ENCODE measurements at regions not wholly inside any gene's neighbourhood (a gene's known extent, or its start where the extent isn't known, plus 50 kb on each side); places are given as distances from the start of the nearest gene placed in this dataset.

DNA sequence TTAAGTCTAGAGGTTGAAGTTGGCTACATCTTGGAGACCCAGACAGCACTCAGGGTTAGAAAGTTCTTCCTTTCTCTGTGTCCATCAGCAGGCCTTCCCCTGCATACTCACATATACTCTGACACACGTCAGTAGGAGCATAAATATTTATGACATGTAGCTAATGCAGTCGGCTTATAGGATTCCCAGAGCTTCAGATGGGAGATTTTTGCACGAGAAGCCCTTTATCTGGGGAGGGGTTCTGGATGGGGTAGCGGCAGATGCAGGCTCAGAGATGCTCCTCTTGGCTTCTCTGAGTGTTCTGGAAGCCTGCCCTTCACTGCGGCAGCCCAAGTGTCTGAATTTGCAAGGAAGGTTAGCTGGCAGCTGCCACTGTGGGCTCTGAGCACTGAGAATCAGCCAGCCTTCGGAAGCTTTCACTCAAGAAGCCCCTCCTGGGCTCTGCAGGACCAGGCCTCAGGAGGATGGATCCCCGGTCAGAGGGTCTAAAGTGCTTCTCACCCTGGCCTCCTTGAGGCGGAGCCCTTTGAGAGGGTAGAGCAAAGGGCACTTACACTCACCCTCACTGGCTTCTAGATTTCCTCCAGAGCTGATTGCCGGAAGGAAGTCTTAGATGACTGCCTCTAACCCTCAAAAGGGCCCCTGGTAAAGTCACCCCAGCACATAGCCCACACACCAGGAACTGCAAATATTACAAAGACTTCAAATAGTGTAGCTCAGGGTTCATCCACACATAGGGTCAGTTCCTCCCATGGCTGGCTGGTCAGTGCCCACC is 68.1 kb upstream of the NFASC start:
- TF ChIP-seq ZNF8 (CRISPR knock-in tag; IDR thresholded peaks at IDR 0.05) = no peak
- TF ChIP-seq, protein P1, sequence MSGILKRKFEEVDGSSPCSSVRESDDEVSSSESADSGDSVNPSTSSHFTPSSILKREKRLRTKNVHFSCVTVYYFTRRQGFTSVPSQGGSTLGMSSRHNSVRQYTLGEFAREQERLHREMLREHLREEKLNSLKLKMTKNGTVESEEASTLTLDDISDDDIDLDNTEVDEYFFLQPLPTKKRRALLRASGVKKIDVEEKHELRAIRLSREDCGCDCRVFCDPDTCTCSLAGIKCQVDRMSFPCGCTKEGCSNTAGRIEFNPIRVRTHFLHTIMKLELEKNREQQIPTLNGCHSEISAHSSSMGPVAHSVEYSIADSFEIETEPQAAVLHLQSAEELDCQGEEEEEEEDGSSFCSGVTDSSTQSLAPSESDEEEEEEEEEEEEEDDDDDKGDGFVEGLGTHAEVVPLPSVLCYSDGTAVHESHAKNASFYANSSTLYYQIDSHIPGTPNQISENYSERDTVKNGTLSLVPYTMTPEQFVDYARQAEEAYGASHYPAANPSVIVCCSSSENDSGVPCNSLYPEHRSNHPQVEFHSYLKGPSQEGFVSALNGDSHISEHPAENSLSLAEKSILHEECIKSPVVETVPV (CRISPR knock-in tag; IDR thresholded peaks at IDR 0.05) = no peak
- ATAC-seq = no peak

DNA sequence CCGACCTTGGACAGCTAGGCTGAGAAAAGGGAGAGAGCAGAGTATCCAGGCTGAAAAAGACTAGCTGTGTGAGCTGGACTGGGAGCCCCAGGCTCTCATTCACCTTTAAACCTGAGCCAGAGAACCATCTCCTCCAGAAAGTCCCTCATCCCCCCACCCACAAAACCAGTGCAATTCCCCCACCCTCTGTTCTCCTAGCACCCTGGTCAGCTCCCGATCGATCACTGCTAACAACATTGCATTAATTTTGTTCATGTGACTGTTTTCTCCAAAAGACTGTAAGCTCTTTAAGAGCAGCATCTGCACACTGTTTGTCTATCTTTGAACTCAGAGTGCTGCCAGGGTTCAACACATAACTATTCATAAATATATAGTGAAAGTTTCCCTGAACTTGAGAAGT is 67.1 kb upstream of the NFASC start:
- TF ChIP-seq ZNF8 (CRISPR knock-in tag; IDR thresholded peaks at IDR 0.05) (no peak), ZNF565 (CRISPR knock-in tag; conservative IDR thresholded peaks at IDR 0.05; ENCODE audit: low read depth) (no peak)
- ATAC-seq = no peak

DNA sequence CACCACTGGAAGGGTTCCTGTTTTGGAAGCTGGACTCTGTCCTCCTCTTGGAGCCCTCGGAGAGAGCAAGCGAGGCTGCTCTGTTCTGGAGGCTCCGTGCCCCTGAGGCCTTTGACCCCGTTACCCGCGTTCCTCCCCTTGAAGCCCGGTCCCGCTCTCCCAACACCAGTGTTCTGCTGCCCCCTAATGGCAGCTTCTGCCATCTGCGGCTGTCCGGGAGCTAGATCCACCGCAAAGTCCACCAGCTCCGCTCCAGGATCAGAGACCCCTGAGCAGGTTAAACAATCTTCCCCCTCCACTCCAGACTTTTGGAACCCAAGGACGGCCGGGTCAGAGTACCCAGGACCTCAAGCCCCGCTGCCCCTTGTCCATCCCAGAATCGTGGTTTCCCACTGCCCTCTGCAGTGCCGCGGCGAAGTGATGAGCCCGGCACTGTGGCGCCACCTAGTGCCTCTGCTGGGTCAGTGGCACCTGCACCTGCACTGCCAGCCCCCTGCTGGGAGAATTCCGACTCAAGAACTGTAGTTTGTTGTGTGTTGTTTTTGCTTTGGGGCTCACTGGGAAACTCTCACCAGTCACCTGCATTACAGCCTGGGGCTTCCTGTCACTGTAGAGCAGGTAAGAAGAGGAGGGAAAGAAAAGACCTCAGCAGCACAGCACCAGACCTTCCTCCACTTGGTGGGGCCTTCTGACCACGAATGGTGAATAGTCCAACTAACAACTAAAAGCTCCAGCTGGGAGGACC is 63.5 kb upstream of the NFASC start:
- TF ChIP-seq CSDC2 (CRISPR knock-in tag; IDR thresholded peaks at IDR 0.05) (no peak), RARB (CRISPR knock-in tag; IDR thresholded peaks at IDR 0.05) (no peak), SNAI2 (CRISPR knock-in tag; IDR thresholded peaks at IDR 0.05) (peak; percentile 37; the same call in 1 of the 2 replicates), GLIS3 (CRISPR knock-in tag; IDR thresholded peaks at IDR 0.05) (no peak)
- TF ChIP-seq, protein P1 (CRISPR knock-in tag; IDR thresholded peaks at IDR 0.05) = no peak
- TF ChIP-seq, protein P2, sequence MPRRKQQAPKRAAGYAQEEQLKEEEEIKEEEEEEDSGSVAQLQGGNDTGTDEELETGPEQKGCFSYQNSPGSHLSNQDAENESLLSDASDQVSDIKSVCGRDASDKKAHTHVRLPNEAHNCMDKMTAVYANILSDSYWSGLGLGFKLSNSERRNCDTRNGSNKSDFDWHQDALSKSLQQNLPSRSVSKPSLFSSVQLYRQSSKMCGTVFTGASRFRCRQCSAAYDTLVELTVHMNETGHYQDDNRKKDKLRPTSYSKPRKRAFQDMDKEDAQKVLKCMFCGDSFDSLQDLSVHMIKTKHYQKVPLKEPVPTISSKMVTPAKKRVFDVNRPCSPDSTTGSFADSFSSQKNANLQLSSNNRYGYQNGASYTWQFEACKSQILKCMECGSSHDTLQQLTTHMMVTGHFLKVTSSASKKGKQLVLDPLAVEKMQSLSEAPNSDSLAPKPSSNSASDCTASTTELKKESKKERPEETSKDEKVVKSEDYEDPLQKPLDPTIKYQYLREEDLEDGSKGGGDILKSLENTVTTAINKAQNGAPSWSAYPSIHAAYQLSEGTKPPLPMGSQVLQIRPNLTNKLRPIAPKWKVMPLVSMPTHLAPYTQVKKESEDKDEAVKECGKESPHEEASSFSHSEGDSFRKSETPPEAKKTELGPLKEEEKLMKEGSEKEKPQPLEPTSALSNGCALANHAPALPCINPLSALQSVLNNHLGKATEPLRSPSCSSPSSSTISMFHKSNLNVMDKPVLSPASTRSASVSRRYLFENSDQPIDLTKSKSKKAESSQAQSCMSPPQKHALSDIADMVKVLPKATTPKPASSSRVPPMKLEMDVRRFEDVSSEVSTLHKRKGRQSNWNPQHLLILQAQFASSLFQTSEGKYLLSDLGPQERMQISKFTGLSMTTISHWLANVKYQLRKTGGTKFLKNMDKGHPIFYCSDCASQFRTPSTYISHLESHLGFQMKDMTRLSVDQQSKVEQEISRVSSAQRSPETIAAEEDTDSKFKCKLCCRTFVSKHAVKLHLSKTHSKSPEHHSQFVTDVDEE (CRISPR knock-in tag; IDR thresholded peaks at IDR 0.05) = no peak
- peak; percentile 99 for ATAC-seq

DNA sequence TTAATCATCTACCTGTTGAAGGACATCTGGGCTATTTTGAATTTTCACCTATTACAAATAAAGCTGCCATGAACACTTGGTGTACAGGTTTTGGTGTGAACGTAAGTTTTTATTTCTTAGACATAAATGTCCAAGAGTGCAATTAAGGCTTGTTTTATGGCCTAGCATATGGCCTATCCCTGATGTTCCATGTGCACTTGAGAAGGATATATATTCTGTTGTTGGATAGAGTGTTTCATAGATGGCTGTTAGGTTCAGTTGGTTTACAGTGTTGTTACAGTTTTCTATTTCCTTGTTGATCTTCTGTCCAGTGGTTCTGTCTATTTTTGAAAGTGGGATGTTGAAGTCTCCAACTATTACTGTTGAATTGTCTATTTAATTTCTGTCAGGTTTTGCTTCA is 61.2 kb upstream of the NFASC start:
- TF ChIP-seq GLIS3 (CRISPR knock-in tag; IDR thresholded peaks at IDR 0.05) = no peak
- TF ChIP-seq ESRRG (CRISPR knock-in tag; IDR thresholded peaks at IDR 0.05) = no peak
- no peak for TF ChIP-seq ZNF565 (CRISPR knock-in tag; conservative IDR thresholded peaks at IDR 0.05; ENCODE audit: low read depth)
- TF ChIP-seq ZFP3 (CRISPR knock-in tag; IDR thresholded peaks at IDR 0.05) = no peak
- TF ChIP-seq BACH2 (CRISPR knock-in tag; IDR thresholded peaks at IDR 0.05; ENCODE audit: borderline replicate concordance) = no peak
- no peak for TF ChIP-seq TCF4 (CRISPR knock-in tag; IDR thresholded peaks at IDR 0.05; ENCODE audit: borderline replicate concordance)
- ATAC-seq = no peak

DNA sequence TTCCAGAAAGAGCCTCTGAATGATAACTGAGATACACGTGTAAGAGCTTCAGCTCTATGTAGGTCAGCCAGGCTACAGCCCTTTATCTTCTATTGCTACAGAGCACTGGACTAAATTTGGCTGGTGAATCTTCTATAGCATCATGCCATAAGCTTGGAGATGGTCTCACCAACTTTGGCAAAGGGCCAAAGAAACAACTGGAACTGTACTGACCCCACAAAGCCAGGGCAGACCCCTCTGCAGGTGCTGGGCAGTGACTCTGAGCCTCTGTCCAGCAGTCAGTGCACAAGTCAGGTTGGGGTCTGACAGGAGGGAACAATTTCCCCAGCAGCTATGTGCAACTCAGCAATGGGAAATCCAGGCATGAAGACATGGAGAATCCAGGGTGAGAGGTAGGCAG is 57.8 kb upstream of the NFASC start:
- no peak for ATAC-seq
- TF ChIP-seq TCF4 (CRISPR knock-in tag; IDR thresholded peaks at IDR 0.05; ENCODE audit: borderline replicate concordance) (no peak), PPARA (CRISPR knock-in tag; IDR thresholded peaks at IDR 0.05; ENCODE audit: borderline replicate concordance) (no peak), ZNF565 (CRISPR knock-in tag; conservative IDR thresholded peaks at IDR 0.05; ENCODE audit: low read depth) (no peak), ARNTL (CRISPR knock-in tag; IDR thresholded peaks at IDR 0.05; ENCODE audit: borderline replicate concordance, low read depth) (no peak), ZNF70 (CRISPR knock-in tag; IDR thresholded peaks at IDR 0.05) (no peak), ISL1 (CRISPR knock-in tag; IDR thresholded peaks at IDR 0.05) (no peak), CSDC2 (CRISPR knock-in tag; IDR thresholded peaks at IDR 0.05) (no peak), RARB (CRISPR knock-in tag; IDR thresholded peaks at IDR 0.05) (no peak), ZNF8 (CRISPR knock-in tag; IDR thresholded peaks at IDR 0.05) (no peak), GLIS3 (CRISPR knock-in tag; IDR thresholded peaks at IDR 0.05) (no peak), ZFP3 (CRISPR knock-in tag; IDR thresholded peaks at IDR 0.05) (no peak), SNAI2 (CRISPR knock-in tag; IDR thresholded peaks at IDR 0.05) (no peak)
- TF ChIP-seq, protein P3, sequence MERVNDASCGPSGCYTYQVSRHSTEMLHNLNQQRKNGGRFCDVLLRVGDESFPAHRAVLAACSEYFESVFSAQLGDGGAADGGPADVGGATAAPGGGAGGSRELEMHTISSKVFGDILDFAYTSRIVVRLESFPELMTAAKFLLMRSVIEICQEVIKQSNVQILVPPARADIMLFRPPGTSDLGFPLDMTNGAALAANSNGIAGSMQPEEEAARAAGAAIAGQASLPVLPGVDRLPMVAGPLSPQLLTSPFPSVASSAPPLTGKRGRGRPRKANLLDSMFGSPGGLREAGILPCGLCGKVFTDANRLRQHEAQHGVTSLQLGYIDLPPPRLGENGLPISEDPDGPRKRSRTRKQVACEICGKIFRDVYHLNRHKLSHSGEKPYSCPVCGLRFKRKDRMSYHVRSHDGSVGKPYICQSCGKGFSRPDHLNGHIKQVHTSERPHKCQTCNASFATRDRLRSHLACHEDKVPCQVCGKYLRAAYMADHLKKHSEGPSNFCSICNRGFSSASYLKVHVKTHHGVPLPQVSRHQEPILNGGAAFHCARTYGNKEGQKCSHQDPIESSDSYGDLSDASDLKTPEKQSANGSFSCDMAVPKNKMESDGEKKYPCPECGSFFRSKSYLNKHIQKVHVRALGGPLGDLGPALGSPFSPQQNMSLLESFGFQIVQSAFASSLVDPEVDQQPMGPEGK (CRISPR knock-in tag; IDR thresholded peaks at IDR 0.05; ENCODE audit: borderline replicate concordance) = no peak
- TF ChIP-seq, protein P4, sequence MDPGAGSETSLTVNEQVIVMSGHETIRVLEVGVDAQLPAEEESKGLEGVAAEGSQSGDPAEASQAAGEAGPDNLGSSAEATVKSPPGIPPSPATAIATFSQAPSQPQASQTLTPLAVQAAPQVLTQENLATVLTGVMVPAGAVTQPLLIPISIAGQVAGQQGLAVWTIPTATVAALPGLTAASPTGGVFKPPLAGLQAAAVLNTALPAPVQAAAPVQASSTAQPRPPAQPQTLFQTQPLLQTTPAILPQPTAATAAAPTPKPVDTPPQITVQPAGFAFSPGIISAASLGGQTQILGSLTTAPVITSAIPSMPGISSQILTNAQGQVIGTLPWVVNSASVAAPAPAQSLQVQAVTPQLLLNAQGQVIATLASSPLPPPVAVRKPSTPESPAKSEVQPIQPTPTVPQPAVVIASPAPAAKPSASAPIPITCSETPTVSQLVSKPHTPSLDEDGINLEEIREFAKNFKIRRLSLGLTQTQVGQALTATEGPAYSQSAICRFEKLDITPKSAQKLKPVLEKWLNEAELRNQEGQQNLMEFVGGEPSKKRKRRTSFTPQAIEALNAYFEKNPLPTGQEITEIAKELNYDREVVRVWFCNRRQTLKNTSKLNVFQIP (CRISPR knock-in tag; IDR thresholded peaks at IDR 0.05; ENCODE audit: borderline replicate concordance, low read depth) = no peak
- TF ChIP-seq, protein P2 (CRISPR knock-in tag; IDR thresholded peaks at IDR 0.05) = no peak
